NCI-H2171 treated with DMSO at 0.1 percent for 48 hours (cell line): ENCODE measurements at regions not wholly inside any gene's neighbourhood (a gene's known extent, or its start where the extent isn't known, plus 50 kb on each side); places are given as distances from the start of the nearest gene placed in this dataset.

Source experiments
- DNase-seq: peaks from one replicate; lab custom pipeline; 2025; lab: John Stamatoyannopoulos, UW

DNA sequence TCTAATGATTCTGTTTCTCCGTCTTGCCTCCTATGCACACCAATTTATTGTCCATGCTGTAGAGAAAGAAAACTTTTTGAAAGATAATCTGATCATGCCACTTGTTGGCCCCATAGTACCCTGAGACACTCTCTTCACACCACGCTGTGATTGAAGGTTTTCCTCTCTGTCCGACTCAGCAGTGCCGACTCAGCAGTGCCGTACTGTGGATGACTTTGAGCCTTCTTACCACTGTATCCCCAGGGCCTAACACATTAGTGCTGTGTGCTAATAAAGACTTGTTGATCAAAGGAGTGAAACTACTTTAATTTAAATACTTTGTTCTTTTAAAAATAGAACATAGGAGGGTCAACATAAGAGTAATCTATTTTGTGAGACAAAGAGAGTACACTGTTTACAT lies 429.6 kb downstream of the KLF12 start:
- no peak for DNase-seq

DNA sequence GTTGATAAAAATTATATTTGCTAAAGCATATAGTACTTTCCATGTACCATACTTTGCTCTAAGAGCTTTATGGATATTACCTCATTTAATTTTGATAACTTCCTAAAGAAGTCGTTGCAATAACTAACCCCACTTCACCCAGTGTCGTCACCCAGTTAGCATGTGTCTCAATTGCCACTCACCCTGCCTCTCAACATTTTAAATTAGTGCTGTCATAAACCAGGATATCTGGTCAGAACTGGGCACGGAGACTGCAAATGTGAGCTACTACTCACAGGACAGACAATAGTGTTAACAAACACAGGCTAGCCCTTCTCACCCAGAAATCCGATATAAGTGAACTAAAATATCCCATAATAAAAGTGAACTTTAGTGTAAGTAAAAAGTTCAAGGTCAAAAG lies 430.6 kb downstream of the KLF12 start:
- no peak for DNase-seq

DNA sequence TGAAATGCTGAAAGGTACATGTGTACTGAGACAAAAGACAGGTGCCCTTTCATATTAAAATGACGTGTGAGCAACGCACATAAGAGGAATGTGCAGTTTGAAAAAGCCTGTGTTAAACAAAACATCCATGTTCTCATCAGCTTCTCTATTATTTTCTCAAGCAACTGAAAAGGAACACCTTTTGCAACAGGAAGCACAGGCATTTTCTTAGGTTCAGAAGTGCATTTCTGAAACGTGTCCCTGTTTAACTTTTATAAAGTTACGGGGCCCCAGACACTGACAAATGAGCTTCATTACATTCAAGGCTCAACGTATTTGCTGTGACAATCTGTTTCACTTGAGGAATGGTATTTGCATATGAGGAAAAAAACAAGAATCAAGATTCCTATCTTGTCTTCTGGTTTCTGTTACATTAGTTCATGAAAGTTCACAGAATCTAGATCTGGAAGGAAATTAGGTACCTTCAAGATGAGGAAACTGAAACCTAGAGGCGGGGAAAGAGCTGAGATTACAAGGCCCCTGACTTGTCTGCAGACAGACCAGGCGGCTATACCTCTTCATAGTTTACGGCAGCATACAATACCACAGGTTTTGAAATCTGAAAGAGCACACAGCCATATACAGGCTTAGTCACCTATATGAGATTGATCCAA lies 431.7 kb downstream of the KLF12 start:
- DNase-seq = no peak

DNA sequence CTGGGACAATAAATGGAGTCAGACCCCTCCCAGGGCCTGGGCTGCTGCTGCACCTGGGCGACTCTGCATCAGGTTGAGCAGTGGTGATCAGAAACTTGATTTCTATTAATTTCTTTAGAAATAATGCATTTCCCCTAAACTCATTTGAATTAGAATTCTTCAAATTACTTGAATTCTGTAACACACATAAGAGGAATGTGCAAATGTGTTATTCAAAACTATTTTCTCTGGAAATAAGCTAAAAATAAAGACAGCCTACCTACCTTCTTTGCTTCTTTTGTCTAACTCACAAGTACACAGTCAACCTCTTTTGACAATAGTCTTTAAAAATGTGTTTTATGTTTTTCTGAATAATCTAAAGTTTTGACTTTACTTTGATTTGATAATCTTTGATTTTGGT lies 433.0 kb downstream of the KLF12 start:
- DNase-seq = no peak

DNA sequence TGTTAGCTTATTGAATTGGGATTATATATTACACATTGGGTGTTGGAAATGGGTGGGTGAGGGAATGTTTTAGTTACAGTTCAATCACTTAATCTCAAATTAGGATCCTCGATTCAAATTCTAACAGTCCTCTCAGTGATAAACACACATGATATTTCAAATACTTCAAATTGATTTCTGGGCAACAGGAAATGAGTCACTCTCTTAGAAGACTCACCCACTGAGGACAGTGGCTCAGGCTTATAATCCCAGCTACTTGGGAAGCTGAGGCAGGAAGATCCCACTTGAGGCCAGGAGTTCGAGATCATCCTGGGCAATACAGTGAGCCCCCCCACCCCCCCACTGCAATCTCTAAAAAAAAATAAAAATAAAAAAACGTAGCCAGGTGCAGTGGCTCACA lies 435.3 kb downstream of the KLF12 start:
- no peak for DNase-seq

DNA sequence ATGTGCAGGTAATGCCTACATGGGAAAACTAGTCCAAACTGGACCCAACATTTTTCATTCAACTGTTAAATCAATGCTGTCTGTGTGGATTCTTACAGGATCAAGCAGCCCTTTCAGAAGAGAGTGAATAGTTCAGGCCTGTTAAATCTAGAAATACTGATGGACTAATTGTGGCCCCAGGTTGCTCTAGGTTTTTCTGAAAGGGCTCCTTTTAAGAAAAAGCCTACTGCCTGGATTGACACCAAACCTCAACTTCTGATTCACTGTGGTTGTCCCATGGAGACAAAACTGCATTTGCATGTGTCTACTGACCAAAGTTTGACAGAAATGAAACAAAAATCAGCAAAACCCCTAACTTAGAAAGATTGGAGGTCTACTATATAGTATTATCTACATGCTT lies 437.0 kb downstream of the KLF12 start:
- no peak for DNase-seq

DNA sequence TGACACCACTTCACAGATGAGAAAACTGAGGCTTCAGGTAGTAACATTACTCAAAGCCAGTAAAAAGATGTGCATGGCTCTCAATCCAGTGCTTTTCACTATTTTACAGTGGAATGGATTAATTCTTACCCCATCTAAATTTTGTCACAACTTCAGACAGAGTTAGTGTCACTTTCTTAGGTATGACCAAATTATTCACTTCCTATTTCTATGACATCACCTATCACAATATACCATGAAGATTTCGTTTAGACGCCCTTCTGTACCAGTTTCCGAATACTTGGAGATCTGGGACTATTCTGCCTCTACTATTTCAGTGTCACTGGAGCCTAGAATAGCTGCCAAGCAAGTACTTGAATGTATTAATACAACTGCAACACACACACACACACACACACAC lies 437.5 kb downstream of the KLF12 start:
- no peak for DNase-seq

DNA sequence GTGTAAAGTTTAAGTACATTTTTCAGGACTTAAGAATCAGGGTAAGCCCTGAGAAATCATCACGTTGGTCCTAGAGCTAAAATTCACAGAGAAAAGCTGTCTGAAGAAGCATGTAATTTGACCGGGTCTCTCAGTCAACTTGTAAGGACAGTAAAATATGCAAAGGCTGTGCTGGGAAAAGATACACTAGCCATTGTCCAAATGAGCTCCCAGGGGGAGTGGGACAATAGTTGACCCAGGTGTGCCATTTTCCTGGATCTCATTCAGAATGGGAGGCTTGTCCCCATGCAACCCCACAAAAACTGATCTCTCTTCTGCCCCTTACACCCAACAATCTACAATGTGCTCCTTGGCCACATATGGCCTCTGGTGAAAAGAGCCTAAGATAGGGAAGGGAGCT lies 437.9 kb downstream of the KLF12 start:
- no peak for DNase-seq

DNA sequence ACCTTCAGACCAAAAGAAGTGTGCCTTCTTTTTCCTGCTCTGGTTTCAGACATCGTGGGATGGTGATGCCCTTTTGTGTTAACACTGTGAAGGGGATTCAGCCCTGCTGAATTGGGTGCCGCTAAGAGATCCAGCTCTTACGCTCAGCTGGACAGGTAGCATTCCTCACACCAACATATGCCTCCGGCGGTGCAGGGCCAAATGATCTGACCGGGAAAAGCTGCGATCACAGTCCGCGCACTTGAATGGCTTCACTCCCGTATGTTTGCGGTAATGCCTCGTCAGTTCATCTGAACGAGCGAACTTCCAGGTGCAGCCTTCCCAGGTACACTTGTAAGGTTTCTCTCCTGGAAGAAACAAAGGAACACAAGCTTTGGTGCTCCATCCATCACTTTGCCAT lies 438.9 kb downstream of the KLF12 start:
- DNase-seq = no peak

DNA sequence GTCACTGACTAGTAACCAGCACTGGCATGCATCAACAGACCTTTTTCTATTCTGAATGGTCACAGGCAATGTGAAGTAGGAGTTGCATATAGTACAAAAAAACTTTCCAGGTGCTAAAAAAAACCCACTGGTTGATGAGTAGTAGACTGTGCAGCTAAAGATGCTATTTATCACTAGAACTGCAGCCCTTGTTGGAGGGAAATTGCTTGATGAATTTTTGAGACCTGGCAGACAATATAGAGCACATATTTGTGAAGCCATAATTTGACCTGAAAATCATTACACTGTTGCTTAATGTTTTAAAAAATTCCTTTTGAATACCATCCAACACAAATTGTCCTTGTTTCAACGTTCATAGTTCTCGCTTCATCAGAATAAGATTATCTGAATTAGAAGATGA lies 441.0 kb downstream of the KLF12 start:
- no peak for DNase-seq

DNA sequence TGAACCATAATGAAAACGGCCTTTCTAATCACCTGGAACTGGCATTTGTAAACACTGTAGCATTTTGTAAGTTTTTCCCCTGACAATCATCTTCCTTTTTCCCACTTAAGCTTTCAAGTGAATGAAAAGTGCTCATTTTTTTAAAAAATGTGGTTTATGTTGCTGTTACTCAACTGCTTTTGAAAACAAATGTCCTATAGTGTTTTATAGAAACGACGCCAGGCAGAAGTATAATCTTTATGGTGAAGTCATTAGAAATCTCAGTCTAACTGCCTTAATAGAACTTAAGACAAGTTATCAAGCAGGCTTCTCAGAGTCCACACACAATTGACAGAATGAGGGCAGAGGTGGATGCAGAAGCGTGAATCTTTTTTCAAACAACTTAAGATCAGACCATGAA lies 442.3 kb downstream of the KLF12 start:
- DNase-seq = no peak

DNA sequence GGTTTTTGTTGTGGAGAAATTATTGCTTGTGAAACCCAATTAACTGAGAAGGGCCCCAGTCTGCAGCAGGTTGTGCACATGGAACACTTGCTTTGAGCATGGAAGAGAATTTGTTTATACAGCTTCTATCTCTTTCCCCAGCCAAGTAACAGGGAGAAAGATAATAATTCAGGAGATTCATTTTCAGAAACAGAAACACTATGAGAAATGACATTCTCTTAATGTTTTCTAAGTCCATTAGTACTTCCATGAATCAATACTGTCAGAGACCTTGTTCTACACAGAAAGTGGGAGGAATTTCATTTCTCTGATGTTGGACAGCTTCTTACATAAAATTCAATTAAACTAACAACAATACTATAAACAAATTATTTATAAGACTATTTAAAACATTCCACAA lies 446.3 kb downstream of the KLF12 start:
- no peak for DNase-seq

DNA sequence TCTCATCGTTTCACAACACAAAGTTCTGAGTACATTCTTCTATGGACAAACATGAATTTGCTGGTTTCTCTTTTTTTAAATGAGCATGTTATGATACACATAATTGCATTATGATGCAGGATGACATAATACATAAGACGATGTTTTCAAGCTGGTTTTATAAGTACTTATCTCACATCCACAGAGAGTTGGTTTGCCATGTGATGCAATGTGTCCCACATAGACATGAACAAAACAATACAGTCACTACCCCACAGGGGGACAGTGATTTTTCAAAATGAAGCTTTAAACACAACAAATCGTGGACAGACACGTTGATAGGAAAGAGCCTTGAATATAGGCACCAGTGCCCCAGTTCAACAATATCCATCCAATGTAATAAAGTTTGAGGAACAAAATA lies 447.1 kb downstream of the KLF12 start:
- no peak for DNase-seq

DNA sequence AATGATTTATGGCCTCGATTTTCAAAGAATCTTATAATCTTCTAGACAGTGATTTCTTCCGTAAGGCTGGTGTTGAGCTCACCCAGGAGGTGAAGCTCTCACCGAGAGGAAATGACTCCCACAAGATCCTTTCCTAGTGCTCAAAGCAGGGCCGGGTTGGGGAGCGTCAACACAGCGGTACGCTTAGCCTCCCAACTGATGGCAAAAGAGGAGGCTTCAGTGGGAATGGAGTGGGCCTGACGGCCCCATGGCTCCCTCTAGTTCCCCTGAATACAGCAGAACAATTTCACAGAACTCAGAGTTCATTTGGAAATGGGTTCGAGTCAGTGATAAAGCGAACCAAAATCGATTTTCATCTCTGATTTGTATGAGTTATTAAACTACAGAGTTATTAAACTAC lies 449.5 kb downstream of the KLF12 start:
- DNase-seq = no peak

DNA sequence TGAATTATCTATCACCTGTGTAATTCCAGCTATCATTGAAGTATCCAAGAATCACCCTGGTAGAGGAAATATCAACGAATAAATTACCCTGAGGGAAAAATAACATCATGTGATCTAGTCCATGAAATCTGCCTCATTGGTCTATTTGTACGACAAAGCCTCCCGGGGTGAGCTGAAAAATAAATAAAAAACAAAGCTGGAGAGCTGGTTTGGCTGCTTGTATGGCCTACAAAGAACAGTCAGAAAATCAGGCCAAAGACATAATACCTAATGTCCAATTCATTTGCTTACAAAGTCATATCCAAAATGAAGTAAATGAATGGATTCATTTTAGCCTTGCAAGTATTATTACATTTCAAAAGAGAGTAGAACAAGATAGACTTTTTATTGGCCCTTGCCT lies 449.9 kb downstream of the KLF12 start:
- no peak for DNase-seq

DNA sequence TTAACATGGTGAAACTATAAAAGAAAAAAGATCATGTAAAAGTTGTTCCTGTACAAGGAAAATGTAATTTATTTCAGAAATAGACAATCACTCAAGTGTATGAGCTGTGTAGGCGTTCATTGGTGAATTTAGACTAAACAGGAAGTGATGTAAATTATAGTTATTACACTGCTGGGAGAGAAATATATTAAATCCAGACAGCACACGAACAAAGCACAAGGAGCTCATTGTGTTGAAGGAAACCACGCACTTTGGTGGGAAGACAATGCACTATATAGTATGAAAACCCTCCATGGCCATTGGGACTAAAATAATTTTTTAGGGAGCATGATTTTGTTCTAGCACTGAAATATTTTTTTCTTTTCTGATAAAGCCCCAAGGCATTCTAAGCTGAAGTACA lies 450.5 kb downstream of the KLF12 start:
- no peak for DNase-seq

DNA sequence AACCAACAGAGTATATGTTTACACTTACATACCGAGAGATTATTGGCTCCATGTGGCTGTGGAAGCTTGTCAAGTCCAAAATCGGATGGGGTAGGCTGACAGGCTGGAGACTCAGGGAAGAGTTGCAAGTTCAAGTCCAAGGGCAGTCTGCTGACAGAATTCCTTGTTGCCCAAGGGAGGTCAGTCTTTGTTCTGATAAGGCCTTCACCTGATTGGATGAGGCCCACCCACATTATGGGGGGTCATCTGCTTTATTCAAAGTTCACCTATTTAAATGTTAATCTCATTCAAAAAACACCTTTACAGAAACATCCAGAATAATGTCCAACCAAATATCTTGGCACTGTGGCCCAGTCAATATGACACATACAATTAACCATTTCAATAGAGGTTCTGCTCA lies 452.4 kb downstream of the KLF12 start:
- DNase-seq = no peak

DNA sequence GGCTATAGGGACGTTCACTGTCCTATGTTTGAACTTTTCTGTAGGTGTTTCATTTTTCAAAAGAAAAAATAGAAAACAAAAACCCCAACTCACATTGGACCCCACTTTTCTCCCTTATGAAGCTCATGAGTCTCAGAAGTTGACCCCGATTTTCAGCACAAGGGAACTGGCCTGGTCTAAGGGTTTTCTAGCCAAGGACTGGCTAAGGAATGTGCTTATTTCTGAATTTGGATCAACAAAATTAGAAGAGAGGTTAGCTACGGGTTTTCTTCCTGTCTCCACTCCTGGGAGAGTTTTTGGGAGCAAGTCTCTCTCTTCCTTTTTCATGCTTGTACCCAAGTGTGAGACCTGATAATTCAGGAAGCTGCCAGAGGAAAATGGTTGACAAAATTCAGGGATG lies 453.2 kb downstream of the KLF12 start:
- no peak for DNase-seq

DNA sequence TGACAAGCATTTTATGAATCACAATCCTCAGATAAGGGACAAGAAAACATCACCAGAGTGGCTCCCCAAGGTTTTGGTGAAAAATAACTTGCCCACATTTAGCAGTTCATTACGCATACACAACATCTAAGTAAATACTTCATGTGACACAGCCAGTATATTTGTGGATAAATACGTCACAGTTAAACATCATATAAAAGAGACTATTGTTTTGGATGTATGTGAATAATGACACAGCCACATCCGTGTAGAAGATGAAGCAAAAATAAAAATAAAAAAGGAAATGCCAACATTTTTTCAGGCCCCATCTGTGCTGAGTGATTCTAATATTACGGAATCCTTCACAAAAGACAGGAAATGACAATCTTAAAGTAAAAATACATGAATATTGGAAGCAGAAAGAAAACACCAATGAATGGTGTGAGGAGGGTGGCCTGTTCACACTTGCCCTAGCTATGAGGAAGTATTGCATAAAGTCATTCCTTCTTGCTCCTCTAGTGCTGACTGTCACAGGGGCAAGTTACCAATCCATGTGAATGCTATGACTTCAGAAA lies 457.1 kb downstream of the KLF12 start:
- no peak for DNase-seq

DNA sequence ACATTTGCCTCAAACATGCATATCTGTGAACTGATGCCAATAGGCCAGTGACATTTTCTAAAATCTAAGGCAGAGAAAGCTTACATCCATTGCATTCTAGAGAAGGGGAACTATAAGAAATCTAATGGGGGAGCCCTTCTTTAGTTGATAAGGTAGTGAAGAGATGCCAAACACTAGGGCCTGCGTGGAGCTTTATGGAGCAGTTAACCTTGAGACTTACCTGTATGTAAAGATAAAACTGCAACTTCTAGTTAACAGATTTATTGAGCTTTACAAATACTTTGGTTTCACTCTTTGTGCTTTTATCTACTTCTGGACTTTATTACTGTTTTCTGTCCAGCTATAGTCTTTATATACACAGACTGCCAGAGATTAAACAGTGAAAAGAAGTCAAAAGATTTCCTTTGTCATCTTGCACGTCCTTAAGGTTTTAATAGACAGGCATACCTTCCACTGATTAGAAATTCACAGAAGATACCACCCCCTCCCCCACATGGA lies 457.6 kb downstream of the KLF12 start:
- no peak for DNase-seq

DNA sequence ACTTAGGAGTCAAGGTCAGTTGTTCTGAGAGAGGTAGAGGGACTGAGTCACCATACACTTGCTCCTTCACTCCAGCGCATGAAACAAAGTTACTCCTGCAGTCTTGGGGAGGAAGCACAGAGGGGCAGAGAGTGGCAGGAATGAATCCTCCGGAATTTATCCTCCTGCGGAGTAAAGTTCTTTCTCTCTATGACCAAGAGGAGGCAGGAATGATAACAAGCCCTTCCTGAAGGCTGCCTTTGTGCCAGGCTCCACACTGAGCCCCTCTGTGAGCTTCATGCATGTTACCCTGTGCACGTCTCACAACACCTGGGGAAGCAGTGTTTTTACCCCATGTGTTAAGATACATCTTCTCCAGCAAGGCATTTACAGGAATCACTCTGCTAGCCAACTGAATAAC lies 458.4 kb downstream of the KLF12 start:
- DNase-seq = no peak

DNA sequence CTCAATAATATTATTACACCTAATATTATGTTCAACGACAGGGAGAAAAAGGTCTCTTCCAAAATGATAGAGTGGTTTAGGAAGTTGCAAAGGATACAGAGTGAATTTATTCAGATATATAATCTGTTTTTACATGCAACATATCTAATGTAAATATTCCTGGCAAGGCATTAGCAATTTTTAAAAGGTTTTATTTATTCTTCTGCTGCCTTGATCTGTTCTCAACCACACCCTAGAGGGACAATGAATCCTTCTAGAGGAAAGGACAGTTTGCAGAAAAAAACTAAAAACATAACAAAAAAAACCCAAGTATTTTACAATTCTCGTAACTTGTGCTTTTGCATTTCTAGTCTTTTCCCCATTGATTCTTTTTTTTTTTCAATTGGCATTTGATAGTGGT lies 459.6 kb downstream of the KLF12 start:
- no peak for DNase-seq

DNA sequence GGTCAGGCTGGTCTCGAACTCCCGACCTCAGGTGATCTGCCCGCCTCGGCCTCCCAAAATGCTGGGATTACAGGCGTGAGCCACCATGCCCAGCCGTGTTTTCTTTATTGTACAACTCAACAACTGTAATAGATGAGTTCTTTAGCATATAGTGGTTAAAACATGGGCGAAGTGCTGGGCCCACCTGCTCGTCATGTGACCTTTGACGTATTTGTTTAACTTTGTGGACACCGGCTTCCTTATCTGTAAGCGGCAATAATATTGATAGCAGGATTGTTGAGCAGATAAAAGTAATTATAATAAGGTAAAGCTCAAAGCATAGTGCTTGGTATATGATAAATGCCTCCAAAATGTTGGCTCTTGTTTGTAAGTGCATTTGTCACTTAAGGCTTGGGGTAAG lies 460.3 kb downstream of the KLF12 start:
- no peak for DNase-seq

DNA sequence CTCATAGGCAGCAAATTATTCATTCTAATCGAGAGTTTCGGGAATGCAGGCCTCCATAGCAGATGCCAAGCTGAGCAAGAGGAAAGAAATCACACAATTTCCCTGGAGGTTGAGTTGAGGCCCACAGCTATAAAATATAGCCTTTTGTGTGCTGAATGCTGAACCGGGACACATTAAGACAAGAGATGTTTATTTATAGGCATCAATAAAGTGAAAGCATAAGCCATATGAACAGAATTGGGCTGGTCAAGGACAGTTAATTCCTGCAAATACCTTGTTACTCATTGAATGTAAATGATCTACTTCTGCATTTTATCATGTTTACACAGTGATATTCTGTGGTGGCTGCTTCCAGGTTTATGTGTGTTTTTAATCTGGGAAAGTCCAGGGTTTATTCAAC lies 461.7 kb downstream of the KLF12 start:
- no peak for DNase-seq
